Body of pancreas (tissue), 4 donors: ENCODE measurements at regions not wholly inside any gene's neighbourhood (a gene's known extent, or its start where the extent isn't known, plus 50 kb on each side); places are given as distances from the start of the nearest gene placed in this dataset.

Source experiments
- ATAC-seq: fragments of 150-250 bp; one replicate; pipeline ENCODE4 v1.9.1; 2016
- DNase-seq, 4 donors: peaks; one replicate each; pipeline ENCODE4 v3.0.0-alpha.2; 2019
- H3K27ac ChIP-seq, 4 donors: fragments of 200-600 bp; sonication (generic); 1 replicate in 3 of 4; 2 replicates in 1 of 4; pipeline versions ENCODE4 v1.5.1 to v1.6.1; 2016 to 2019; ENCODE audit warnings: mild to moderate bottlenecking in 1 of 4, mixed read lengths in 1 of 4, moderate library complexity in 1 of 4
- H3K27me3 ChIP-seq, 2 donors: fragments of 200-600 bp; sonication (generic); one replicate each; pipeline ENCODE4 v1.6.0; 2016; ENCODE audit warnings: mild to moderate bottlenecking in 1 of 2
- H3K36me3 ChIP-seq, 2 donors: fragments of 200-600 bp; sonication (generic); replicated peaks in 1 of 2; 2 replicates each; pipeline ENCODE4 v1.5.1; 2016; ENCODE audit warnings: low read depth in 2 of 2; ENCODE audit not compliant: insufficient read depth in 1 of 2
- H3K4me1 ChIP-seq: fragments of 200-600 bp; sonication (generic); one replicate; pipeline ENCODE4 v1.6.0; 2016
- H3K4me3 ChIP-seq, 2 donors: fragments of 200-600 bp; sonication (generic); 1 replicate in 1 of 2; 2 replicates in 1 of 2; pipeline ENCODE4 v1.5.1; 2016 to 2019
- H3K9me3 ChIP-seq, 3 donors: fragments of 200-600 bp; sonication (generic); 1 replicate in 2 of 3; 2 replicates in 1 of 3; pipeline ENCODE4 v1.5.1; 2016
- POLR2A ChIP-seq, 3 donors: fragments of 450-650 bp; IDR thresholded peaks; one replicate each; pipeline ENCODE4 v1.6.1; 2016; ENCODE audit warnings: antibody characterized with exemption in 3 of 3, mild to moderate bottlenecking in 2 of 3
- WGBS, 2 donors: methylation state at CpG; one replicate each; pipeline ENCODE4 v1.1.5; 2017; 5-methylcytosine and 5-hydroxymethylcytosine counted together
- intact Hi-C: fragments of 100-400 bp; cut with DNase I; formaldehyde crosslinking; loops from one replicate; pipeline ENCODE4 v1.15.1; 2023
- TF ChIP-seq, protein P1 (sequence below), 7 experiments: fragments of 450-650 bp in 4 of 7; fragments of 200-600 bp in 3 of 7; sonication (generic) in 3 of 7; IDR thresholded peaks; one replicate each; pipeline ENCODE4 v1.5.1; 2016 to 2019; ENCODE audit warnings: antibody characterized with exemption in 7 of 7

DNA sequence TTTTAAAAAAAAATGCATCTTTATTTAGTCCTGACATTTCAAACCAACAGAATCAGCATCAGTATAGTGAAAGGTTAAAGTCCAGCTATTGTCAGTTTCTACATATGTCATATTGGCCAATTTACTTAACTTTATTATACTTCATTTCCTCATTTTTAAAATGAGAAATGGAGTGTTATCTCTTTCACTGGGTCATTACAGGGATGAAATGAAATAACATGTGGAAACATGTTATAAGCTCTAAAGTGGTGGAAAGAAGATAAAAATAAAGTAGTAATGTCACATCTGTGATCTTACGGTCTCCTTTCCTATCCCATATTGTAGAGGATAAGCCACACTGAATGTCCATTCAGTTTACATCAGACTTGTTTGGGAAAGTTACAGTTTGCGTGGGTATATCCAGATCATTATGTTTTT is 780.1 kb downstream of the TUSC7 start:
- TF ChIP-seq, protein P1, sequence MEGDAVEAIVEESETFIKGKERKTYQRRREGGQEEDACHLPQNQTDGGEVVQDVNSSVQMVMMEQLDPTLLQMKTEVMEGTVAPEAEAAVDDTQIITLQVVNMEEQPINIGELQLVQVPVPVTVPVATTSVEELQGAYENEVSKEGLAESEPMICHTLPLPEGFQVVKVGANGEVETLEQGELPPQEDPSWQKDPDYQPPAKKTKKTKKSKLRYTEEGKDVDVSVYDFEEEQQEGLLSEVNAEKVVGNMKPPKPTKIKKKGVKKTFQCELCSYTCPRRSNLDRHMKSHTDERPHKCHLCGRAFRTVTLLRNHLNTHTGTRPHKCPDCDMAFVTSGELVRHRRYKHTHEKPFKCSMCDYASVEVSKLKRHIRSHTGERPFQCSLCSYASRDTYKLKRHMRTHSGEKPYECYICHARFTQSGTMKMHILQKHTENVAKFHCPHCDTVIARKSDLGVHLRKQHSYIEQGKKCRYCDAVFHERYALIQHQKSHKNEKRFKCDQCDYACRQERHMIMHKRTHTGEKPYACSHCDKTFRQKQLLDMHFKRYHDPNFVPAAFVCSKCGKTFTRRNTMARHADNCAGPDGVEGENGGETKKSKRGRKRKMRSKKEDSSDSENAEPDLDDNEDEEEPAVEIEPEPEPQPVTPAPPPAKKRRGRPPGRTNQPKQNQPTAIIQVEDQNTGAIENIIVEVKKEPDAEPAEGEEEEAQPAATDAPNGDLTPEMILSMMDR (IDR thresholded peaks at IDR 0.05): no peak
- TF ChIP-seq POLR2A (IDR thresholded peaks at IDR 0.05): no peak
- no peak for ATAC-seq
- 94 to 96% methylated on average over 2 of the region's 2 CpGs for WGBS, 2 donors

DNA sequence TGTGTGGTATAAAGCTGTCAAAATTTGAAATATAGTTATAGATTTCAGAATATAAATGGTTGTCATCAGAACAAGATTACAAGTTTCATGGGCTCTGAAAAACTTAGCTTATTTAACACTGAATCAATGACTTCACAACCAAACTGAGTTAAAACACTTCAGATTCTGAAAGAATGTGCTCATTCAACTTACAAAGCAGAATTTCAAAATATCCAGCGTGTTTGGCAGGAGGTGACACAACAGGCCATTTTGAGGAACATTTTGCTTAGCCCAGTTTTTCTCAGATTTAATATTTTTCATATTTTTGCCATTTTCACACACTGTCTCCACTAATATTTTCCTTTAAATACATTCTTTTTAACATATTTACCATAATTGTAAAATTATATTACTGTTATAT is 781.1 kb downstream of the TUSC7 start:
- ATAC-seq (no peak), DNase-seq (no peak)
- no peaks in the 10 kb centered on the region for H3K9me3 ChIP-seq
- TF ChIP-seq, protein P1 (IDR thresholded peaks at IDR 0.05): no peak
- TF ChIP-seq POLR2A (IDR thresholded peaks at IDR 0.05): no peak
- no peaks in the 10 kb centered on the region for H3K4me1 ChIP-seq
- no peak overlapping the region for H3K4me3 ChIP-seq
- intact Hi-C loops: no loop called here
- H3K27ac ChIP-seq: no peak overlapping the region
- no peaks in the 10 kb centered on the region for H3K27me3 ChIP-seq
- 32 to 67% methylated on average over 1 of the region's 1 CpG for WGBS, 2 donors
- H3K36me3 ChIP-seq: no peaks in the 10 kb centered on the region

More for the DNA sequence above, 780.1 kb downstream of the TUSC7 start:
- Histone ChIP-seq H3K4me3 (no peak overlapping the region), H3K9me3 (no peaks in the 10 kb centered on the region), H3K4me1 (no peaks in the 10 kb centered on the region), H3K36me3 (no peaks in the 10 kb centered on the region), H3K27me3 (no peaks in the 10 kb centered on the region), H3K27ac (no peak overlapping the region)
- intact Hi-C loops: no loop called here
- DNase-seq: no peak

DNA sequence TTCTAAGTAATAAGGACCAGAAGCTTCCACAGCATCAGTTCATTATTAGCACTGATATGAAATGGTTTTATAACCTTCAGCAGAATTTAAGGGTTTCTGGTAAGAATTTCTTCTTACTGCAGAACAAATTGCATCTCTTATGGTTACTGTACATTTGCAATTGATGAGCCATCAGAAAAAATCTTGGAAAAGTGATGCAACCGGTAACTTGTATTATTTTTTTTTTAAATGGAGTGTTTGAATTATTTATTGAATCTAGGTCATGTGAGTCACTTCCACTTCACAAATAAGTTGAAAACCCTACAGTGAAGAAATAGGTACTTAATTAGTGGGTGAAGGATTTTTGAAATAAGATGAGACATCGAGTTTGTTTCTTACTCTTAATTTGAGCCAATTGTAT is 786.0 kb downstream of the TUSC7 start:
- H3K4me3 ChIP-seq: no peak overlapping the region
- TF ChIP-seq, protein P1 (IDR thresholded peaks at IDR 0.05): no peak
- TF ChIP-seq POLR2A (IDR thresholded peaks at IDR 0.05): no peak
- H3K27ac ChIP-seq: no peak overlapping the region
- no peaks in the 10 kb centered on the region for H3K36me3 ChIP-seq
- no peaks in the 10 kb centered on the region for H3K4me1 ChIP-seq
- intact Hi-C loops: no loop called here
- DNase-seq (no peak), ATAC-seq (no peak)
- H3K9me3 ChIP-seq: no peaks in the 10 kb centered on the region
- 92 to 95% methylated on average over 2 of the region's 2 CpGs for WGBS, 2 donors
- H3K27me3 ChIP-seq: peaks cover 0 to 3% of the 10 kb centered on the region in 2 donors

DNA sequence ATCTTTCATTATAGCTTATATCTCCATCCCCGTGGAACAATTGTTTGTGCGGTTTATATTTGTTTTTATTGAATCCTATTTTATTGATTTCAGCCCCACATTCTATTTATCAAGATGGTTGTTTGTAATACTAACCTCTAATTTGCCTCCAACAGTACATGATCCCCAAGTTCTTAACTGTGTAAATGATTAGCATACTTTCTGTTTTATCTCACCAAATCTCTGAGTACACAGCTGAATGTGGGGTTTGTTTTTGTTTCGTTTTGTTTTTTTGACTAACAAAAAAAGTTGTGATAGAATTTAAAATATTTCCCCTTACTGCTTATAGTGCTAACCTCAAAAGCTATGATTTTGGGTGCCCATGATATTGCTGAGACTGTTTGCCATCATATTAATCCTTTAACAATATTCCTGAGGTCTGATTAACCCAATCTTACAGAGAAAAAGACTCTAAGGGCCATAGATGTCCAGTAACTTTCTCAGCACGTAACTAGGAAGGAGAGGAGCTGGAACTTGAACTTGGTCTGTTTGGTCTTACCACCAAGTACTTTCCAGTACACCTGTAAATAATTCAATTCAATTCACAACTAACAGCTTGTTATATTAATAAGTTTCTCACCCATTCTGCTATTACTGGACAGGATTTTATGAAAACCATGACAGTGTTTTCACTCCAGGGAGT is 789.8 kb downstream of the TUSC7 start:
- ATAC-seq (no peak), DNase-seq (no peak)
- intact Hi-C loops: no loop called here
- no peaks in the 10 kb centered on the region for H3K4me1 ChIP-seq
- TF ChIP-seq POLR2A (IDR thresholded peaks at IDR 0.05): no peak
- TF ChIP-seq, protein P1 (IDR thresholded peaks at IDR 0.05): no peak
- peaks cover 0 to 3% of the 10 kb centered on the region in 2 donors for H3K27me3 ChIP-seq
- WGBS, 2 donors: 47 to 56% methylated on average over 4 of the region's 4 CpGs
- H3K36me3 ChIP-seq: no peaks in the 10 kb centered on the region
- H3K9me3 ChIP-seq: no peaks in the 10 kb centered on the region
- no peak overlapping the region for H3K4me3 ChIP-seq
- H3K27ac ChIP-seq: no peak overlapping the region

DNA sequence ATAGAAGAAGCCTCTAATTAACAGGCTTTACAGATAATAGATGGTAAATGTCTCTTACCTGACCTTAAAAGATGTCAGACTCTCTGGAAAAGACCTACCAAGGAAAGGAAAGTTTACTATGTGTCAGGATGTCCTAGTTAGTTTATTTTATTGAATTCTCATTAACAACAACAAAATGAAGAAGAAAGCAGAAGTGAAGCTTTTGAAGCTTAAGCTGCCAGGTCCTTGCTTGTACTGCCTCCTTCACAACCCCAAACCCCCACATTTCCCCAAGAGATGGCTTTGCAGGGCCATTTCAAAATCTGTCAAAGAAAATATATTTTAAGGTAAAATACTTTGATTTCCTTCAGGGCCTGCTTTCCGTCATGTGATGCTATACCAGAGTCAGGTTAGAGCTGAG is 798.4 kb downstream of the TUSC7 start:
- Histone ChIP-seq H3K9me3 (no peaks in the 10 kb centered on the region), H3K4me3 (no peak overlapping the region), H3K4me1 (no peaks in the 10 kb centered on the region), H3K27me3 (no peaks in the 10 kb centered on the region), H3K36me3 (no peaks in the 10 kb centered on the region), H3K27ac (no peak overlapping the region)
- intact Hi-C loops: no loop called here
- ATAC-seq (no peak), DNase-seq (no peak)
- 100% methylated on average over 1 of the region's 1 CpG for WGBS, 2 donors
- no peak for TF ChIP-seq POLR2A (IDR thresholded peaks at IDR 0.05)
- TF ChIP-seq, protein P1 (IDR thresholded peaks at IDR 0.05): no peak
